Stomach (tissue), 4 donors: ENCODE measurements at regions not wholly inside any gene's neighbourhood (a gene's known extent, or its start where the extent isn't known, plus 50 kb on each side); places are given as distances from the start of the nearest gene placed in this dataset.

Experiments
- EP300 ChIP-seq: sonication (generic); formaldehyde crosslinking; IDR thresholded peaks from one replicate; pipeline ENCODE4 v1.6.1; 2017; ENCODE audit warnings: antibody characterized with exemption
- POLR2A ChIP-seq, 4 donors: fragments of 450-650 bp; IDR thresholded peaks; one replicate each; pipeline ENCODE4 v1.6.1; 2016; ENCODE audit warnings: antibody characterized with exemption in 4 of 4, control low read depth in 2 of 4, mild to moderate bottlenecking in 1 of 4, moderate library complexity in 1 of 4
- POLR2AphosphoS5 ChIP-seq, 3 donors: sonication (generic); formaldehyde crosslinking; IDR thresholded peaks; one replicate each; pipeline ENCODE4 v1.6.1; 2016; ENCODE audit warnings: antibody characterized with exemption in 3 of 3
- TF ChIP-seq, protein P1 (sequence below), 7 experiments: fragments of 450-650 bp in 4 of 7; fragments of 200-600 bp in 3 of 7; sonication (generic) in 3 of 7; IDR thresholded peaks; one replicate each; pipeline ENCODE4 v1.5.1; 2016 to 2019; ENCODE audit warnings: antibody characterized with exemption in 7 of 7, control low read depth in 2 of 7, mild to moderate bottlenecking in 1 of 7

DNA sequence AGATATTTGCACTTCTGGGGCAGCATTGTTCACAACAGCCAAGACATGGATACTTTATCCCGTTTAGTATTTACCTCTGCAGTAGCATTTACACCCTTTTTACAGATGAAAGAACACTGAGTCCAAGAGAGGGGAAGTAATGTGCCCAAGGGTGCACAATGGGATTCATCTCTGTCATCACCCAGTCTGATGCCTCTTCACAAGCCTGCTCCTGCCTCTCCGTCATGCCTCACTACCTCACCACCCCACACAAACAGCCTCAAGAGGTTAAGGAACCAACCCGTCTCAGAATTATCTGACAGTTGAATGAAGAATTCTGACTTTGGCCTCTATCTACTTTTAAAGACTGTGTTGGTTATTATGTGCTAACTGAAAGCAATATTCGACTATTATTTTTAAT lies 368.4 kb downstream of the ATP23 start:
- TF ChIP-seq POLR2A (IDR thresholded peaks at IDR 0.05) (no peak), POLR2AphosphoS5 (IDR thresholded peaks at IDR 0.05) (no peak), EP300 (no peak)
- TF ChIP-seq, protein P1, sequence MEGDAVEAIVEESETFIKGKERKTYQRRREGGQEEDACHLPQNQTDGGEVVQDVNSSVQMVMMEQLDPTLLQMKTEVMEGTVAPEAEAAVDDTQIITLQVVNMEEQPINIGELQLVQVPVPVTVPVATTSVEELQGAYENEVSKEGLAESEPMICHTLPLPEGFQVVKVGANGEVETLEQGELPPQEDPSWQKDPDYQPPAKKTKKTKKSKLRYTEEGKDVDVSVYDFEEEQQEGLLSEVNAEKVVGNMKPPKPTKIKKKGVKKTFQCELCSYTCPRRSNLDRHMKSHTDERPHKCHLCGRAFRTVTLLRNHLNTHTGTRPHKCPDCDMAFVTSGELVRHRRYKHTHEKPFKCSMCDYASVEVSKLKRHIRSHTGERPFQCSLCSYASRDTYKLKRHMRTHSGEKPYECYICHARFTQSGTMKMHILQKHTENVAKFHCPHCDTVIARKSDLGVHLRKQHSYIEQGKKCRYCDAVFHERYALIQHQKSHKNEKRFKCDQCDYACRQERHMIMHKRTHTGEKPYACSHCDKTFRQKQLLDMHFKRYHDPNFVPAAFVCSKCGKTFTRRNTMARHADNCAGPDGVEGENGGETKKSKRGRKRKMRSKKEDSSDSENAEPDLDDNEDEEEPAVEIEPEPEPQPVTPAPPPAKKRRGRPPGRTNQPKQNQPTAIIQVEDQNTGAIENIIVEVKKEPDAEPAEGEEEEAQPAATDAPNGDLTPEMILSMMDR (IDR thresholded peaks at IDR 0.05) = no peak
